Inflammatory macrophage treated with lipopolysaccharide for 4 hours (primary cell): ENCODE measurements at regions not wholly inside any gene's neighbourhood (a gene's known extent, or its start where the extent isn't known, plus 50 kb on each side); places are given as distances from the start of the nearest gene placed in this dataset.

Experiments used
- DNase-seq: peaks from one replicate; pipeline ENCODE4 v3.0.0-alpha.2; 2020

DNA sequence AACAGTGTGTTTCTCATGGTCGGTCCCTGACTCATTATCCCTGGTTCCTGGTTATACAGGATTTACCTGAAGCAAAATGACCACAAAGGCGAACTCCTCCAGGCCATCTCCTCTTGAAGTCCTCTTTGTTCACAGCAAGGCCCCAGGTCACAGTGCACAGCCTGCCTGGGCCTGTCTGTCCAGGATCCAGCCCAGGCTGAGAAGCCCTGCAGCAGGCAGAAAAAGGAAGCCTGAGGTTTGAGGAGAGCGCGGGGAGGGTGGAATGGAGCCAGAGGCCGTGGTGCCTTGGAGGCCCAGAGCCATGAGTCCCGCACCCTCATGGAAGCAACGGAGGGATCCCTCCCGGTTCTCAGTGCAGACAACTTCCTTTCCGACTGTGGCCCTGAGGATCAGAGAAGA is 136.8 kb upstream of the IRF2BP2 start:
- DNase-seq: no peak

DNA sequence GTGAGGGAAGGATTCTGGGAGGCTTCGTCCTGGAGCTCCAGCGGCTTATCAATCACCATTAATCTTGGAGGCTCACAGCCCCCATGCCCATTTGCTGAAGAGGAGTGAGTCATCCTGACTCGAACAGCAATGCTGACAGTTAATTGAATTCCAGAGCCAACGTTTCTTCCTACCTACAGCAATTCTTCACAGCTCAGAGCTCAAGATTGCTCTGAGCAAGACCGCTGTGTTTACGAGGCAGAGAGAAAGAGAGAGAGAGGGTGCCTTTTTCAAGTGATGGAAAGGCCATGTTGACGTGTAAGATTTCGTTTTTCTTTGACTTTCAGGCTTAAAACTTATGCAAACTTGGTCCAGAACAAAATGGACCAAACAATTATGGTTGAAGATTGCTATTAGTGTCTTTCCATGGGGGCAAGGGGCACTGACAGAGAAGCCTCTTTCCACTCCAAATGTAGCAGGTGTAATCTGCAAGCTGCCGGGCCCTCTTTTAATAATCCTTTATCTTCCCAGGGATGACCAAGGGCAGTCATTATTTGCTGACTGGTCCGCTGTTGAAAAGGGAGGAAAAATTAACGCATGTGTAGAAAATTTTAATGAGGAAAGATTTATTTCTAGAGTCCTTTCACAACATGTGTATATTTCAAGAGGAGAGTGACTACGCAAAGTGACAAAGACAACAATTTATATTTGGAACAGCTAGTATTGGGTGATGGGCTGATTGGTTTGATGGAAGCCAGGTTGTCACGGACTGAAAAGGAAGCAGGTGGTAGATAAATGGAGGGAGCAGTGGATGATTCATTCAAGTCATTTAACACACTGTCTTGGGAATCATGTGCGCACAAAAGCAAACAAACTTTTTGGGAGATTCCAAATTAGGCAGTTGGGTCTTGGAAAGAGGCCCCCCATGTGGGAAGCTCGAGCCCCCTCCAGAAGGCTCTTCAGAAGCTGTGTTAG is 136.1 kb upstream of the IRF2BP2 start:
- DNase-seq: no peak

DNA sequence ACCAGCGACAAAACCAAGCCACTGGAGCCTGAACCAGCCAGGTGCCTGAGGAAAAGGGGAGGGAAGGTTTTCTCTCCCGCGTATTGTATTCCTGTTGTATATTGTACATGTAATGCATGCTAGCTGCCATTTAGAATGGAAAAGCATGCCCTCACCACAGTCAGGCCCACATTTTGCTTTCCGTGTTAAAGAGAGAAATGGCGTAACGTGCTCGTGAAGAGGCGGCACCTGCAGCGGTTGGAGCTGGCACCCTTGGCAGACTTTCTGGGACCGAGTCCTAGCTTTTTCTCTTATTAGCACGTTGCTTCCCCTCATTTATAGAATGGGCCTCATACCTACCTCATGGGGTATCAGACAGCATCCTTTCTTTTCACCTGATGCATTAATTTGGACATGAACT is 135.3 kb upstream of the IRF2BP2 start:
- DNase-seq: no peak

DNA sequence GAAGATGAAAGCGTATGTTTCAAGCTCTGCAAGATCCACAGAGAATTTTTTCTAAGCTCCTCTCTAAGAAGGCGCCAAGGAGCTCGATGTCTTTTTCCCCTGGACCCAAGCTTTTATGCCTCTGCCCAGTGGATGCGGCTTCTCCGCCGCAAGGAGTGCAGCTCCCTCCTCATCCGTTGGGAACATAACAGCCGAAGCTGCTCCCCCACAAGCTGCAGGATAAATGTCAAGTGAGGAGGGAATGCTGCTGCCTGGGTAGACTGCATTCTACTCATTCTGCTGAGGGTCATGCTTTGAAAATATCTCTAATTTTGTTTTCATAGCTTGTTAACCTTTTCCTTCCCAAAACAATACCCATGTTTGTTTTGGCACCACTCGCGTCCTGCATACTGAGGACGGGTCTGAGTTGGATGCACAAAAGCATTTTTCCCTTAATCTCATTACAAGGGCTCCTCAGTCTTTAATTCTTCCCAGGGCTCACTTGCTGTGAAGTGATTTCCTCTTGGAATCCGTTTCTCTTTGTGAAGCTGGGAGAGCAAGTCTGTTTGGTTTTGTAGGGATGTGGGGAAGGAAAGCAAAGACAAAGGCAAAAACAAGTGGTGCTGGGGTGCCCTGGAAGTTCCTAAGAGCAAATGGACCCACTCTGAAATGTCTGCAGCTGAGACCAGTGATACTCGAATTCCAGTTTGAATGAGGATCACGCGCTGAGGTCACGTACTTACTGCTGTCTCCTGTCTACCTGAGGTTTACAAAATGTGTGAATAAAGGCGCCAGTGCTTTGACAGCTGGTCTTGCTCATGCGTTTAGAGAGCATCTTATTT is 134.0 kb upstream of the IRF2BP2 start:
- DNase-seq: no peak

DNA sequence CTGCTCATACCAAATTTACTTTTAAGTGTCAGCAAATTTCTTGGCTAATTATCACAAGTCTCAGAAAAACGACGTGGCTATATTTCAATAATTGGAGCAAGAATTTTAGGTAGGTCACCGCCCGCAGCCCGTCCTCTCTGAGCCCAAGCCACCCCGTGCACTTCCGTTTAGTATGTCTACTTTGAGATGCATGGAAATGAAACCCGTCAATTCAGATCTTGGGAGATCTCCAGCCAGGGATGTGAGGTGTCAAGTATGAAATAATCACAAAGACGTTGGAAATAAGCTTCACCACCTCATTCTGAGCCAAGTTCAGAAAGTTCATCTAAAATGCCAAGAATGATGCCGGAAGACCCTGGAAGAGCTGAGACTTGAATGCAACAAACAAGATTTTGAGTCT is 132.6 kb upstream of the IRF2BP2 start:
- DNase-seq: no peak

DNA sequence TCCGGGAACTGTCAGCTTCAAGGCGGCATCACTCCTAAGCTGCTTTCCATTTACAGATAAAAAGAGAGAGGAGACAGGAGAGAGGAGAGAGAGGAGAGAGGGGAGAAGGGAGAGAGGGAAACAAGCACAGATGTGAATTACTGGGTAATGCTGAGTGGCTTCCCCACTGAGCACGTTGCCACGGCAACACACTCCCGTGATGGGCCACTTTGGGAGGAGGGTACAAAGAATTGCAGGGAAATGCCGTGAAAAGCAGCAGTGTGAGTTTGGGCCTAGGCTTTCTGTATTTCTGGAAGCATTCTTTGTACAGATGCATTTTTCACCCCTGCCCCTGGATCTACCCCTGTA is 128.0 kb upstream of the IRF2BP2 start:
- no peak for DNase-seq

DNA sequence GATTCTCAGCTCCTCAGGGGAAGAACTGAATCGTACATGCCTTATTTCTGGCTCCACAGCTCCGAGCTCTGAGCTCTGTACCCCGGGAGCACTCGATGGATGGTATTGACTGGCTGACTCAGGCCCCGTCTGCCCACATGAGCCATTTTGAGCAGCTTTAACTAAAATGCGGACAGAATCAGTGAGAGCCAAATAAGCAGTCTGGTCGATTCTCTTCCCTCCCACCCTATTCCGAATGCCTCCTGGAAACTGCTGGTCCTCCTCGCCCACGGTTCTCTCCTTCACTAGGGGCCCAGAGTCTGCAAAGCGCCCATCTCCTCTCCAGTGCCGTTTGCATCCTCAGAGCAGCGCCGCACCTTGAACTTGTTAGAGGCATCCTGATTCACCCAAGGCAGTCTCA is 125.9 kb upstream of the IRF2BP2 start:
- no peak for DNase-seq

DNA sequence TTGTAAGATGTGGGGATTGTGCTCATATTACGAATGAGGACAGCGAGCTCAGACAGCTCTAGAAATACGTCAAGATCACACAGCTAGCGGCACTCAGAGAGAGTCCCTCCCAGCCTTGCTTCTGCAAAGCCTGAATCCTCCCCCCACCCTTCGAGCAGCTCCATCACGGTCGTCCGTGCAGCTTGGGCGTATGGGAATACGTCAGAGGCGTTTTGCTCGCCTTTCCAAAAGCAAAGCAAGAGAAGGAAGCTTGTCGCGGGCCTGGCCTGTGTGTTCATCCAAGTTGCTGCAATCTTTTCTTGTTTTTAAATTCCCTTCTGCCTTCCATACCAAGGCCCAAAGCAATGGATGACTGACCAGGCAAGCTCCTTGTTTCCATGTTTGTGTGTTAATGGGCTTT is 125.5 kb upstream of the IRF2BP2 start:
- no peak for DNase-seq

DNA sequence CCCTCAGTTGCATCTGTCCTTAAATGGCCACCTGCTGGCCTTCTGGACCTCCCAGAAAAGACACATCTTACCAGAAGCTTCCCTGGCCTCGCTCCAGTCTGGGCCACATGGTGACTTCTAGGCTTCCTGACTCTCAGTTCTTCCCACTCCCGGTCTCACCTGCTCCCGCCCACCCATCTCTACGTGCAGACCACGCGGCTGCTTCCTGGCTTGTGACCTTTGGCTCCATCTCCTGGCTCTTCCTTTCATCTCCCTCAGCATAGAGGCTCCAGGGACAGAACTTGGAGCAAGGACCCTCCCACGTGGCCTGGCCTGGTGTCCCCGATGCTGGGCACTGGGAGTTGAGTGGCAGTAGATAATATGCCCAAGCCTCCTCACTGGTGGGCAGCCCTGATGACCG is 124.9 kb upstream of the IRF2BP2 start:
- no peak for DNase-seq

DNA sequence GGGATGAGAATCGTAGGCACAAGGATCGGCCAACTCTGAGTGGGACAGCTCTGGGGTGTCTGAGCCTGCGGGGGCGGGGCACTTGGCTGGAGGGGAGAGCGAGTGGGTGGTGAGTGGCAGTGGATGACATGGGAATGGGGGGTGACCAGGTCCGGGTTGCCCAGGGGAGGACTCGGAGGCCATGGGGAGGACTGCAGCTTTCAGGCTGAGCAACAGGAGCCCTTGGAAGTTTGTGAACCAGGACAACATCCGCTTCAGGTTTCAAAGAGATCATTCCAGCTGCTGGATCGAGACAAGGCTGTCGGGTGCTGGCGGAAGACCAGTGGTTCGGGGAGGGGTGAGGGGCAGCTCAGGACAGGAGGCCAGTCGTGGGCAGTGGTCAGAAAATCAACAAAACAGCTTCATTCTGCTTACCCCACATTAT is 124.4 kb upstream of the IRF2BP2 start:
- DNase-seq: no peak

DNA sequence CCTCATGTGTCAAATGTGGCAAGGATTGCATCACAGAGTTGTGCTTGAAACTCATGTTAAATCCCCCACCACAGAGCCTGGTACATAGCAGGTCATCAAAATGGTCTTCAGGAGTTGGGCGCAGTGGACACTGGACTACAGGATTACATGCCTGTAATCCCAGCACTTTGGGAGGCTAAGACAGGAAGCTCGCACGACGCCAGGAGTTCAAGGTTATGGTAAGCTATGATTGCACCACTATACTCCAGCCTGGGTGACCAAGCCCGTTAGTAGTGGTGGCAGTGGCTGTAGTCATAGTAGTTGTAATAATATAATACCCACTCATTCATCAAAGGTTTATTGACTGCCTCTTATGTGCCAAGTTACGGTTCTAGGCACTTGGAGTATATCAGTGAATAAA is 123.4 kb upstream of the IRF2BP2 start:
- DNase-seq: no peak

DNA sequence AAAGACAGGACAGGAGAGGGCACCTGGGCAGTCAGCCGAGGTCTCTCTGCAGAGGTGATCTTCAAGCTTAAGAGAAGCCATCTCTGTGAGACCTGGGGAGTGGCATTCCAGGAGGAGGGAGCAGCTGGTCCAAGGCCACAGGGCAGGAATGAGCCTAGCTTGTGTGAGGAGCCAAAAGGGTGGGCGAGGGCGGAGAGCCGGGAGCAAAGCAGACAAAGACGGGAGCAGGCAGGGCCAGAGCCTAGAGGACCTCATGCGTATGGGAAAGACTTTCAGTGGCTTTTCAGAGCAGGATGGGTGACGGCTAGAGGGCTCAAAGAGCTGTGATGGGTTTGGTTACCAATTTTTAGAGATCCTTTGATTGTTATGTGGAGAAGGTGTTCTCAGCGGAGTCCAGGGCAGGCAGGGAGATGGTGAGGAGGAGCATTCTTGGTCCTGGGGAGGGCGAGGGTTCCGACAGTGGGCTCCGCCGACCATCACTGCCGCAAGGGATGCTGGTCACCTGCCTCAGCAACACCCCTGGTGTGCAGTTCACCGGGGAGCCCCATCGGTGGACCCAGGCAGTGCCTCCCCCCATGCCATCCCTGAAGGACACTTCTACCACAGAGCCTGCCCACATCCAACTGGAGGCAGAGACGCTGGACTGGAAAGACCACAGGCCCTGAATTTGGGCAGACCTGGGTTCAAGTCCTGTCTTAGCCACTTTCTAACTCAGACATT is 122.9 kb upstream of the IRF2BP2 start:
- DNase-seq: no peak

DNA sequence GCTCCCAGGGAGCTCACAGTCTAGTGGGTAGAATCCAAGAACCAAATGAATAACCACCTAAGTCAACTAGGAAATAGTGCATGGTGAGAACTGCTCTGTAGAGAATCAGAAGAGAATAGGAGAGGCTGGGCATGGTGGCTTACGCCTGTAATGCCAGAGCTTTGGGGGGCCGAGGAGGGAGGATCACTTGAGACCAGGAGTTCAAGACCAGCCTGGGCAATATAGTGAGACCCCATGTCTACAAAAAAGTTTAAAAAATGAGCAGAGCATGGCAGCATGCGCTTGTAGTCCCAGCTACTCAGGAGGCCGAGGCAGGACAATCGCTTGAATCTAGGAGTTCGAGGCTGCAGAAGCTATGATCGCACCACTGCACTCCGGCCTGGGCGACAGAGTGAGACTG is 122.3 kb upstream of the IRF2BP2 start:
- no peak for DNase-seq

DNA sequence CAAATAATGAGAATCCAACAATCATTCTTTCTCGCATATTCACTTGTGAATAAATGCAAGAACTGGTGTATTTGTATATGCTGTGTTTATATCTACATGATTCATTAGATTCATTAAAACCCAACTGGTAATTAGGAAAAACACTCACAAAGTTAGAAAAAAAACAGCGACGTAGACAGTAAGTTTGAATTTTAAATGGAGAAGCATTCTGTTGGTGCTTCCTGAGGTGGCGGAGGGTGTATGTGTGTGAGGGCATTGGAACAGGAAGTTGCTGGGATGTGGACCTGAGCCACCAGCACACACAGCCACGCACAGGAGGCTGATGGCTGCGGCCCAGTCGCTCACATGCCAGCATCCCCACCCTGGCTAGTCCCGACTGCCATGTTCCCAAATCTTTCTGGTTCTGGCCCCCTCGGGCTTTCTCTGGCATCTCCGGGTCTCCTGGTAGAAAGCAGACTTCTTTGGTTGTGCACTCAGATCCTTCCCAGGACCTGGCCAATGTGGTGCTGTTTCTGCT is 121.6 kb upstream of the IRF2BP2 start:
- DNase-seq: peak; percentile 55

DNA sequence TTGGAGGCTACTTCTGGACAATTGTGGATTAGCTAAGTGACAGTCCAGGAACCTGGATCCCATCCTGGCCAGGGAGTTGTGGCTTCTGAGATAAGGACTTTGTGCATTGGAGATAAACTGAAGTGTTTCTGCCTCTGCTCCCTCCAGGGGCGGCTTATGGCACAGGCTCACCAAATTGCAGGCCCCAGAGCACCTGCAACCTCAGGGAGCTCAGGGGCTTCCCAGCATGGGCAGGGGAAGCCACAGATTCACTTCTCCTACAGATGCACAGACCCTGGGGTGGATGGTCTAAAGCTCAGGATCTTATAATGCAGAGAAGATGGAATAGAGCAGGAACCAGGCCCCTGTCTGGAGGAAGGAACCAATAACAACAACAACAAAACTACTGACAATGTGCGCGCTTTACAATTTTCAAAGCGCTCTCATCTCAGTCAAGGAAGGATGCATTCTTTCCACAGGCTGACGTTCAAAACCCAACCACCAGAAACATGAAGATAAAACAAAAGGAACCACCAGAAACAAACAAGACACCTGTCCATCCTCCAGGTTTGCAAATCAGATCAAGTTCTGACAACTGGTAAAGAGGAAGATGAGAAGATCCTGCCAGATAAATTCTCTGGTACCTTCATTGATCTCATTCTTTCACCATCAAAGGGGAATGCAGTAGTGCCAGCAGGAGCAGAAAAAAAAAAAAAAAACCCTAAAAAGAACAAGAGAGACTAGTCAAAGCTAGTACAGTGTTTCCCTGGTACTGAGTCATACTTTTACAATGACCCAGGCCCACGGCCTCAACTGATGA is 121.0 kb upstream of the IRF2BP2 start:
- DNase-seq: peak; percentile 66

DNA sequence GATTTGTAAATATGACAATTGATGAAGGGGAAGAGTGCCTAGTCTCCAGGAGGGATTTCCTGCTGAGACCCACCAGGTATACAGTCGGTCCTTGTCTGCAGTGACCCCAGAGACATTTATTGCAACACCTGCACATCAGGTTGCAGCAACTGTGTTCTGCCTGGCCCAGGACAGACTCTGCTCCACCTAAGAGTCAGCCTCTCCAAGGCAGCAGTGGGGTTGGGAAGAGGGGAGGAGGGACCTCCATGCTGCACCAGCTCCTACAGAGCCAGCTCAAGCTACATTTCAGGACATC is 120.4 kb upstream of the IRF2BP2 start:
- DNase-seq: no peak

DNA sequence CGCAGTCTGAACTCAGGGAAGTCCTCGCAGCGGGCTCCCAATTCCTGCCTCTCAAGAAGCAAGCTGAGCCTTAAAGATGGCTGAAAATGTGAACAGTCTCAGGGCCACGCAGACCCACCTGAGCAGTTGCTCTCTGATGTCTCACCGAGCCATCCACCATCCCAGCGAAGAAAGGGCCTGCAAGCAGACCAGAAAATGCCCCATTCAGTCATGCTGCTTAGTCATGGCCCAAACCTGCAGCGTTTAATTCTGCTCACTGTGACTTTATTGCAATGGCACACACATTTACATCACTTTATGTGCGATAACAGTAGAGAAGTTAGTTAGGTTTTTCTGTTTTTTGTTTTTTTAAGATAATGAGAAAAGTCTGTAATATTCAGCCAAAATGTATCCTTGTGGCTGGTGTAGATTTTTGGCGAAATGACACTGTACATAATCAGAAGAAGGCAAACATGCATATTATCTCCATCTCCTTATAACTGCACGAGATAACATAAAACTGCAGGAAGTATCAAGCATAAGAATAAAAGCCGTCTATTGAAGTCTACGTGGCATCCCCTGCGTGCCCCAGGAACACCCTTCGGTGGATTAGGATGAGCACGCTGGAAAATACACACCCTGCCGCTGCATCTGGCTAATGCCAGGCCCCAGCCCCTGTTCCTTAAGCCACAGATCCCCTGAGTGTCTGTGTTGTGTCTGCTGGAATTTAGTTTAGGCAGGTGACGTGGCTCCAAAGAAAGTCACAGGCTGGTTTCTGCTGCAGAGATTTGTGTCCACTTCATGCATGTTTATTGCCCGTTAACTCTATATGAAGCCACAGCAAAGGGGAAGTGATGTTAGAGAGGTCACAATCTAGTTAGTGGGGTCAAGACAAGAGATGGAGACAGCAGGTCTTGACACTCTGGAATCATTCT is 119.8 kb upstream of the IRF2BP2 start:
- peak; percentile 35 for DNase-seq

DNA sequence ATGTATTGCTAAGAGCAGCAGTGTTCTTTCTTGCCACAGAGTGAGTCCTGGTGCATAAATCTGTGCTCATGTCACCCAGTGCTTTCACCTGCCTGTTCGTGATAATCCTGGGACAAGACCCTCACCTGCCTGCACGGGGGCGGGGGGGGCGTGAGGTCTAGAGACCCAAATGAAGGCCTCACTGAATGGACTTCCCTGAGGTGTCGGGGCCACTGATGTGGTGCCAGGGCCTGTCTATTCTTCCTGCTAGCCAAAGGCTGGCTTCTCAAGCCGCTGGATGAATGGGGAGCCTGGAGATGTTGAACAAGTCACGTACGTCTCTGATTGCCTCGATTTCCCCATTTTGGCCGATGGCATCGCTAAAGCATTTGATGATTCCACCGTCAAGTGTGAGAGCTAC is 118.8 kb upstream of the IRF2BP2 start:
- DNase-seq: no peak

DNA sequence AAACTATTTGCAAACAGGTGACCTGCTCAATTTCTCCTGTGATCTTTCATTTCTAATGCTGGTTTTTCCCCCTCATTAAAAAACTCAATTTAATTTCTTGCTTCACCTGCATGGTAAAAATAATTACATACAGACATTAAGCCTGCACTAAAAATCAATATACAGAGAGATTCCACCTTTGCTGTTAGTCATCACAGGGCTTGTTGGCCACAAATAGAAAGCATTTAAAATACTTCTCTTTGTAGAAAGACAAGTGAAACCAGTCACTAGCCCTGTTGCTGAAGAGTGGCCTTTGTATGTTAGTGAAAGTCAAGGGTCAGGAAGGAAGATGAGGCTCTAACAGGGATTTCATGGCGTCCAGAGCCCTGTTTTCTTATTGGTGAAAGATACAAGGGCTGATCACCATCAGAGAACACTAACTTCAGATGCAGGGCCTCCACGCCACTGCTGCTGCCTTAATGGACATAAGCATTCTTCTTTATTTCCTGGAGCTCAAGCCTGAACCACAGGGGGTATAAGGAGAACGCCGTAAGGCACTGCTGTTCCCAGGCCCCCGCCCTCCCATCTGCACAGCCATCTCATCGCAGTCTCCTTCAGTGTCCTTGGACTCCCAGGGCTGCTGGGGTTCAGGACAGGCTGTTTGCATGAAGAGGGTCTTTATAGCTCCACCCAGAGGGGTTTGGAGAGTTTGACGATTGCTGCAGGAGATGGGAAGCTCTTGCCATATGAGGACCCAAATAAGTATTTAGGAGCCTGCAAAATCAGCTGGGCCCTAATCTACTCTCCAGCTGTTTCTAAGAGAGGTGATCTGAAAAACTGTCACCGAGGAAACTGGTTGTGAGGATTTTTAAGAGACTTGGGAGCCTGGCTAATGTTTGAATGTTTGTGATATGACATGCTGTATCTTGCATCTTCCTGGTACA is 117.3 kb upstream of the IRF2BP2 start:
- peak; percentile 81 for DNase-seq

DNA sequence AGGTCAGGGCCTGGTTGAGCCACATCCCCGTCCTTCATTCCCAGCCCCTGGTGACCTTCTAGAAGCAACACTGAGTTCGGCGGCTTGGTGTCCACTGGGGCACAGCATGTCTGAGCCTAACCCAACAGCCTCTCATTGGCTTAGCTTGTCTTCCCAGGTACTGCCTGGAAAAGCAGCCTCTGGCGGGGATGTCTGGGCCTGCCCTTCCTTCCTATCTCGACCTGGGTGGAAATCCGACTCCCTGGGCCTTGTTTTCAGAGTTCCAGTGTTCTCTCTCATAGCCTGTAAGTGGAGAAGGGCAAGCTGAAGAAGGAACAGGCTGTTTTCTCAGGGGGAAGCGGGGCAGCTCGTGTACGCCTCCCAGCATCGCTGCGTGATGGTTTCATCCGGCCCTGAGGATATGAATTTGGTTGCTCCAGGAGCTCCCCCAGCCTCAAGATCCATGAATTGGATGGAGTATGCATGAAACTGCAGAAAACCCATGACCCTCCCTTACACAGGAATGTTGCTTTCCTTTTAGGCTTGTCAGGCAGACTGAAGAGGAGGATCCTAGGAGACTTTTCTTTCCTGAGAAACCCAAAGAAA is 116.5 kb upstream of the IRF2BP2 start:
- DNase-seq: no peak
